HepG2 (cell line): ENCODE measurements at regions not wholly inside any gene's neighbourhood (a gene's known extent, or its start where the extent isn't known, plus 50 kb on each side); places are given as distances from the start of the nearest gene placed in this dataset.

Experiments
- ATAC-seq: fragments of 200-7000 bp; cut with Tn5 transposase; 3 replicates; pipeline ENCODE4 v1.9.1; 2020; ENCODE audit warnings: mild to moderate bottlenecking, moderate library complexity
- BruUV-seq: library from RNA; stranded (reverse); fragments of 400-500 nt; replicated peaks from 2 replicates; lab custom pipeline; 2021; lab: Mats Ljungman, UMichigan
- CTCF ChIA-PET: fragments of 300-600 bp; formaldehyde crosslinking; extraction: SDS; loops from one replicate; lab custom pipeline; 2021; ENCODE audit warnings: low total read pairs, inconsistent platforms, low intra/inter-chr PET ratio; lab: Yijun Ruan, JAX
- POLR2A ChIA-PET: fragments of 350-600 bp; sonication (Branson Sonifier 250); formaldehyde crosslinking; loops from one replicate; lab custom pipeline; 2020; ENCODE audit warnings: antibody characterized with exemption, inconsistent platforms; lab: Yijun Ruan, JAX
- DNase-seq: peaks from one replicate; pipeline ENCODE4 v3.0.0-alpha.2; 2015; ENCODE audit warnings: low spot score
- FAIRE-seq: peaks from 3 replicates; lab custom pipeline; 2011; peaks lifted over from hg19 to GRCh38; lab: Jason Lieb, UNC
- H2AFZ ChIP-seq: one replicate; pipeline ENCODE4 v1.6.1; 2011; ENCODE audit warnings: low read length, inconsistent platforms
- H3K27ac ChIP-seq: fragments of 300-600 bp; 3 replicates; pipeline ENCODE4 v1.8.0; 2011; ENCODE audit warnings: mixed run types, mild to moderate bottlenecking, mixed read lengths, low read length, inconsistent platforms; ENCODE audit not compliant: insufficient read depth; ENCODE audit errors: extremely low read length
- H3K27me3 ChIP-seq, 2 experiments: fragments of 200-600 bp in 1 of 2; 2 replicates in 1 of 2; 3 replicates in 1 of 2; pipeline versions ENCODE4 v1.6.0 to v1.8.0; 2011; ENCODE audit warnings: low read length in 2 of 2, mild to moderate bottlenecking in 2 of 2, moderate library complexity in 2 of 2, inconsistent platforms in 1 of 2; ENCODE audit not compliant: insufficient read depth in 2 of 2, control insufficient read depth in 1 of 2
- H3K36me3 ChIP-seq, 2 experiments: fragments of 200-600 bp in 1 of 2; replicated peaks in 1 of 2; 2 replicates in 1 of 2; 3 replicates in 1 of 2; pipeline versions ENCODE4 v1.5.1 to v1.8.0; 2011; ENCODE audit warnings: low read length in 2 of 2, inconsistent platforms in 1 of 2; ENCODE audit not compliant: insufficient read depth in 2 of 2, control insufficient read depth in 1 of 2
- H3K4me1 ChIP-seq: 2 replicates; pipeline ENCODE4 v1.5.1; 2012; ENCODE audit warnings: low read length, inconsistent platforms; ENCODE audit not compliant: insufficient read depth
- H3K4me2 ChIP-seq: 2 replicates; pipeline ENCODE4 v1.6.0; 2011; ENCODE audit warnings: low read depth, low read length, inconsistent platforms
- H3K4me3 ChIP-seq, 3 experiments: fragments of 200-600 bp in 1 of 3; sonication (generic), shearing (Covaris generic) in 1 of 3; replicated peaks in 1 of 3; 2 replicates each; pipeline ENCODE4 v1.5.1; 2011 to 2016; ENCODE audit warnings: low read length in 3 of 3, inconsistent platforms in 2 of 3, low read depth in 2 of 3, mild to moderate bottlenecking in 2 of 3, control low read depth in 1 of 3, mixed read lengths in 1 of 3; ENCODE audit not compliant: insufficient read depth in 1 of 3
- H3K79me2 ChIP-seq: one replicate; pipeline ENCODE4 v1.6.1; 2011; ENCODE audit warnings: low read length, inconsistent platforms; ENCODE audit not compliant: insufficient read depth
- H3K9ac ChIP-seq: 2 replicates; pipeline ENCODE4 v1.6.0; 2011; ENCODE audit warnings: mild to moderate bottlenecking, low read depth, low read length, inconsistent platforms; ENCODE audit not compliant: insufficient read depth
- H3K9me3 ChIP-seq: 2 replicates; pipeline ENCODE4 v1.5.1; 2012; ENCODE audit warnings: mild to moderate bottlenecking, low read length
- H4K20me1 ChIP-seq: 2 replicates; pipeline ENCODE4 v1.6.0; 2011; ENCODE audit warnings: inconsistent platforms, mild to moderate bottlenecking, low read length, moderate library complexity; ENCODE audit not compliant: insufficient read depth
- CSRNP1 ChIP-seq: sonication (generic); formaldehyde crosslinking; IDR thresholded peaks from 2 replicates; pipeline ENCODE4 v1.8.1; 2023; ENCODE audit warnings: mild to moderate bottlenecking, missing genetic modification reagents
- GPN1 ChIP-seq: sonication (generic); formaldehyde crosslinking; IDR thresholded peaks from 2 replicates; pipeline ENCODE4 v1.5.1; 2020; ENCODE audit warnings: missing genetic modification reagents, borderline replicate concordance
- MTA3 ChIP-seq: sonication (generic); formaldehyde crosslinking; IDR thresholded peaks from 2 replicates; pipeline ENCODE4 v1.4.0; 2020; ENCODE audit warnings: missing genetic modification reagents
- MZF1 ChIP-seq: sonication (generic); formaldehyde crosslinking; IDR thresholded peaks from 2 replicates; pipeline ENCODE4 v1.8.1; 2023; ENCODE audit warnings: mild to moderate bottlenecking, missing genetic modification reagents, borderline replicate concordance
- NR2C2 ChIP-seq: sonication (generic); formaldehyde crosslinking; IDR thresholded peaks from 2 replicates; pipeline ENCODE4 v1.4.0; 2020; ENCODE audit warnings: missing genetic modification reagents, mild to moderate bottlenecking, moderate library complexity, borderline replicate concordance
- RBM22 ChIP-seq: fragments of 200-400 bp; formaldehyde crosslinking; optimal IDR thresholded peaks from 2 replicates; pipeline ENCODE3; 2017; ENCODE audit warnings: mild to moderate bottlenecking, low read length, moderate library complexity
- RERE ChIP-seq: IDR thresholded peaks from 2 replicates; pipeline ENCODE4 v1.6.1; 2016; ENCODE audit warnings: low read depth, missing genetic modification reagents, missing compliant biosample characterization
- SIX1 ChIP-seq: sonication (generic); formaldehyde crosslinking; IDR thresholded peaks from 2 replicates; pipeline ENCODE4 v1.4.0; 2020; ENCODE audit warnings: missing genetic modification reagents, borderline replicate concordance
- ZNF781 ChIP-seq: sonication (generic); formaldehyde crosslinking; IDR thresholded peaks from 2 replicates; pipeline ENCODE4 v1.5.1; 2020; ENCODE audit warnings: borderline replicate concordance, mild to moderate bottlenecking, missing genetic modification reagents; ENCODE audit errors: not compliant biosample characterization
- WGBS: methylation state at CpG from one replicate; pipeline ENCODE4 v1.1.6; 2017; ENCODE audit warnings: low lambda C conversion rate; 5-methylcytosine and 5-hydroxymethylcytosine counted together
- in situ Hi-C: cut with HindIII; loops from 2 replicates; pipeline ENCODE4 v1.10.0; 2017; ENCODE audit warnings: low pct_unique_long_range_greater_than_20kb; ENCODE audit not compliant: extremely low pct_ligation_motif_present
- intact Hi-C: fragments of 100-400 bp; cut with micrococcal nuclease; formaldehyde crosslinking; loops from one replicate; pipeline ENCODE4 v1.10.0; 2022; ENCODE audit not compliant: unreplicated experiment

GRCh38 chr4:31259119-31259518, 539.0 kb downstream of the PCDH7 start:
- peaks cover 18% of the 10 kb centered on the region for H3K9me3 ChIP-seq
- TF ChIP-seq MZF1 (CRISPR knock-in tag) = no peak
- no peak for TF ChIP-seq RBM22
- TF ChIP-seq RERE (CRISPR knock-in tag) = no peak
- TF ChIP-seq CSRNP1 (CRISPR knock-in tag) = no peak
- TF ChIP-seq NR2C2 (CRISPR knock-in tag) = no peak
- no peak for TF ChIP-seq SIX1 (CRISPR knock-in tag)
- TF ChIP-seq MTA3 (CRISPR knock-in tag) = no peak
- TF ChIP-seq GPN1 (CRISPR knock-in tag) = no peak
- TF ChIP-seq ZNF781 (CRISPR knock-in tag) = no peak
- intact Hi-C loops = no loop called here
- H3K4me2 ChIP-seq = no peak overlapping the region
- H3K79me2 ChIP-seq = no peaks in the 10 kb centered on the region
- H3K4me3 ChIP-seq = no peak overlapping the region
- ATAC-seq = no peak
- H4K20me1 ChIP-seq = no peaks in the 10 kb centered on the region
- CTCF ChIA-PET = no interaction called here
- BruUV-seq = no TSS peak
- in situ Hi-C loops = no loop called here
- H3K9ac ChIP-seq = no peak overlapping the region
- H2AFZ ChIP-seq = no peak overlapping the region
- no peaks in the 10 kb centered on the region for H3K4me1 ChIP-seq
- no peaks in the 10 kb centered on the region for H3K36me3 ChIP-seq
- no peak overlapping the region for H3K27ac ChIP-seq
- H3K27me3 ChIP-seq = no peaks in the 10 kb centered on the region
- no peak for DNase-seq
- POLR2A ChIA-PET = no interaction called here
- FAIRE-seq = no peak
- WGBS = 62% methylated on average over 8 of the region's 15 CpGs
